AG10803 (cell line): ENCODE measurements at regions not wholly inside any gene's neighbourhood (a gene's known extent, or its start where the extent isn't known, plus 50 kb on each side); places are given as distances from the start of the nearest gene placed in this dataset.
A peak's percentile ranks its signal among the peaks of the same experiment; 100 is the strongest.

Experiments
- DNase-seq: peaks from one replicate; pipeline ENCODE4 v3.0.0; 2010; ENCODE audit warnings: low read depth
- H3K4me3 ChIP-seq: 2 replicates; pipeline ENCODE4 v1.5.1; 2011; ENCODE audit warnings: mild to moderate bottlenecking, low read length, control low read depth
- CTCF ChIP-seq: conservative IDR thresholded peaks from 2 replicates; pipeline ENCODE4 v1.5.1; 2011; ENCODE audit warnings: mild to moderate bottlenecking, low read length, control low read depth, inconsistent platforms

GRCh38 chr2:221642447-221642846 lies 70.3 kb upstream of the EPHA4 start:
- no peak for DNase-seq
- no peak overlapping the region for H3K4me3 ChIP-seq
- no peak for TF ChIP-seq CTCF

GRCh38 chr2:221641181-221641871 lies 69.2 kb upstream of the EPHA4 start:
- DNase-seq = peak; percentile 19
- no peak overlapping the region for H3K4me3 ChIP-seq
- no peak for TF ChIP-seq CTCF

GRCh38 chr2:221640686-221641085 lies 68.6 kb upstream of the EPHA4 start:
- no peak for TF ChIP-seq CTCF
- no peak overlapping the region for H3K4me3 ChIP-seq
- no peak for DNase-seq

- no peak overlapping the region for H3K4me3 ChIP-seq
- DNase-seq = no peak
- no peak for TF ChIP-seq CTCF
Observed at GRCh38 chr2:221637851-221638250, 65.7 kb upstream of the EPHA4 start.

GRCh38 chr2:221635949-221636348 lies 63.8 kb upstream of the EPHA4 start:
- no peak overlapping the region for H3K4me3 ChIP-seq
- no peak for TF ChIP-seq CTCF
- no peak for DNase-seq

- no peak overlapping the region for H3K4me3 ChIP-seq
- TF ChIP-seq CTCF = no peak
- DNase-seq = peak; percentile 83
Observed at GRCh38 chr2:221629468-221629867, 57.4 kb upstream of the EPHA4 start.

GRCh38 chr2:221624475-221624874 lies 52.4 kb upstream of the EPHA4 start:
- DNase-seq = no peak
- H3K4me3 ChIP-seq = no peak overlapping the region
- no peak for TF ChIP-seq CTCF
